B cell (primary cell): ENCODE measurements at regions not wholly inside any gene's neighbourhood (a gene's known extent, or its start where the extent isn't known, plus 50 kb on each side); places are given as distances from the start of the nearest gene placed in this dataset.

Experiments used
- ATAC-seq: fragments of 200-7000 bp; cut with Tn5 transposase; one replicate; pipeline ENCODE4 v1.10.0; 2021; ENCODE audit warnings: low read depth, mild to moderate bottlenecking, moderate number of reproducible peaks, moderate library complexity
- CTCF ChIA-PET: fragments of 350-600 bp; sonication (Branson Sonifier 250); formaldehyde crosslinking; loops from one replicate; lab custom pipeline; 2021; ENCODE audit warnings: antibody characterized with exemption, inconsistent platforms; lab: Charles Lee
- POLR2A ChIA-PET: fragments of 350-600 bp; sonication (Branson Sonifier 250); formaldehyde crosslinking; loops from one replicate; lab custom pipeline; 2021; ENCODE audit warnings: antibody characterized with exemption; lab: Charles Lee
- DNase-seq: peaks from one replicate; pipeline ENCODE4 v3.0.0; 2013
- H2AFZ ChIP-seq: 2 replicates; pipeline ENCODE4 v1.6.1; 2012; ENCODE audit warnings: mild to moderate bottlenecking, low read depth, low read length; ENCODE audit not compliant: insufficient read depth, poor library complexity, severe bottlenecking
- H3K27ac ChIP-seq, 2 donors: 1 replicate in 1 of 2; 2 replicates in 1 of 2; pipeline ENCODE4 v1.5.1; 2012 to 2013; ENCODE audit warnings: low read length in 2 of 2, mild to moderate bottlenecking in 2 of 2, moderate library complexity in 1 of 2
- H3K27me3 ChIP-seq, 4 experiments: fragments of 200-600 bp in 1 of 4; sonication (generic) in 1 of 4; replicated peaks in 1 of 4; 1 replicate in 2 of 4; 2 replicates in 2 of 4; pipeline versions ENCODE4 v1.6.1 to v1.7.0; 2013 to 2016; ENCODE audit warnings: low read length in 3 of 4, mild to moderate bottlenecking in 2 of 4, mixed read lengths in 1 of 4, moderate library complexity in 1 of 4; ENCODE audit not compliant: insufficient read depth in 4 of 4, control insufficient read depth in 3 of 4; ENCODE audit errors: control extremely low read depth in 1 of 4
- H3K36me3 ChIP-seq, 2 experiments: replicated peaks in 1 of 2; 1 replicate in 1 of 2; 2 replicates in 1 of 2; pipeline versions ENCODE4 v1.6.1 to v1.7.1; 2013; ENCODE audit warnings: low read length in 1 of 2; ENCODE audit not compliant: insufficient read depth in 2 of 2, control insufficient read depth in 1 of 2; ENCODE audit errors: control extremely low read depth in 1 of 2, extremely low read depth in 1 of 2
- H3K4me1 ChIP-seq, 2 donors: fragments of 200-600 bp in 1 of 2; sonication (generic) in 1 of 2; 1 replicate in 1 of 2; 2 replicates in 1 of 2; pipeline versions ENCODE4 v1.5.1 to v1.6.1; 2013 to 2017; ENCODE audit warnings: low read length in 2 of 2; ENCODE audit not compliant: control insufficient read depth in 2 of 2, insufficient read depth in 2 of 2
- H3K4me2 ChIP-seq: replicated peaks from 2 replicates; pipeline ENCODE3; 2012; ENCODE audit warnings: mild to moderate bottlenecking, low read depth, low read length; ENCODE audit not compliant: poor library complexity, severe bottlenecking
- H3K4me3 ChIP-seq, 5 experiments: fragments of 200-600 bp in 1 of 5; sonication (generic) in 1 of 5; 1 replicate in 3 of 5; 2 replicates in 2 of 5; pipeline versions ENCODE4 v1.5.1 to v1.7.0; 2011 to 2016; ENCODE audit warnings: low read length in 4 of 5, mild to moderate bottlenecking in 4 of 5, low read depth in 2 of 5, control low read depth in 1 of 5, moderate library complexity in 1 of 5; ENCODE audit not compliant: insufficient read depth in 1 of 5; ENCODE audit errors: control extremely low read depth in 1 of 5, extremely low read depth in 1 of 5
- H3K79me2 ChIP-seq: fragments of 200-600 bp; sonication (generic); one replicate; pipeline ENCODE4 v1.6.0; 2016; ENCODE audit warnings: low read length; ENCODE audit not compliant: control insufficient read depth, insufficient read depth
- H3K9ac ChIP-seq: fragments of 200-600 bp; sonication (generic); 2 replicates; pipeline ENCODE4 v1.6.1; 2017; ENCODE audit warnings: mild to moderate bottlenecking, low read length, moderate library complexity
- H3K9me3 ChIP-seq, 3 donors: one replicate each; pipeline versions ENCODE4 v1.6.1 to v1.7.1; 2013; ENCODE audit warnings: low read length in 2 of 3; ENCODE audit not compliant: control insufficient read depth in 2 of 3, insufficient read depth in 1 of 3; ENCODE audit errors: control extremely low read depth in 1 of 3
- H4K20me1 ChIP-seq: 2 replicates; pipeline ENCODE4 v1.6.0; 2012; ENCODE audit warnings: mild to moderate bottlenecking, low read length; ENCODE audit not compliant: insufficient read depth, control insufficient read depth, poor library complexity, severe bottlenecking
- H3K27ac Mint-ChIP-seq: one replicate; pipeline ENCODE4 v1.8.0; 2021; ENCODE audit warnings: mixed read lengths
- H3K27me3 Mint-ChIP-seq: one replicate; pipeline ENCODE4 v1.8.0; 2021; ENCODE audit warnings: mixed read lengths
- H3K4me1 Mint-ChIP-seq: one replicate; pipeline ENCODE4 v1.8.0; 2021; ENCODE audit warnings: mixed read lengths
- H3K4me3 Mint-ChIP-seq: one replicate; pipeline ENCODE4 v1.8.0; 2021; ENCODE audit warnings: mixed read lengths
- H3K9me3 Mint-ChIP-seq: one replicate; pipeline ENCODE4 v1.8.0; 2022; ENCODE audit warnings: mixed read lengths; ENCODE audit not compliant: insufficient read depth
- EZH2 ChIP-seq: IDR thresholded peaks from 2 replicates; pipeline ENCODE4 v1.6.1; 2012; ENCODE audit warnings: borderline replicate concordance, low read depth, mild to moderate bottlenecking, moderate library complexity, low read length; ENCODE audit not compliant: insufficient read depth, poor library complexity, severe bottlenecking
- WGBS: methylation state at CpG from one replicate; pipeline ENCODE4 v1.1.5; 2013; ENCODE audit warnings: missing lambda C conversion rate; ENCODE audit not compliant: insufficient coverage; 5-methylcytosine and 5-hydroxymethylcytosine counted together
- intact Hi-C: fragments of 100-400 bp; cut with micrococcal nuclease; formaldehyde crosslinking; loops from one replicate; pipeline ENCODE4 v1.10.0; 2022
- TF ChIP-seq, protein P1 (sequence below): fragments of 200-600 bp; IDR thresholded peaks from one replicate; pipeline ENCODE4 v1.8.0; 2022; ENCODE audit warnings: antibody characterized with exemption, mild to moderate bottlenecking

DNA sequence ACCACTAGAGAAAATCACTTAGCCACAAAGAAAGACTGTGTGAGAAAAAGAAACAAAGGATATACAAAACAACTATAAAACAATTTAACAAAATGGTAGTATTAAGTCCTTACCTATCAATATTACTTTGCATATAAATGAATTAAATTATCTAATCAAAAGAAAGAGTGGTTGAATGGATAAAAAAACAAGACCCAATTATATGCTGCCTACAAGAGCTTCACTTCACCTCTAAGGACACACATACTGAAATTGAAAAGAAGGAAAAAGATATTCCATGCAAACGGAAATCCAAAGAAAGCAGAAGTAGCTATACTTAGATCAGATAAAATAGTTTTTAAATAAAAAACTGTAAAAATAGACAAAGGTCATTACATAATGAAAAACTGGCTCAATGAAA, 134.9 kb upstream of the CCDC196 start:
- Histone ChIP-seq H3K27me3 (no peaks in the 10 kb centered on the region), H4K20me1 (no peaks in the 10 kb centered on the region), H3K27ac (no peak overlapping the region), H3K4me2 (no peak overlapping the region), H3K4me1 (no peaks in the 10 kb centered on the region), H2AFZ (no peak overlapping the region), H3K9ac (no peak overlapping the region), H3K9me3 (peaks cover 4 to 9% (median 6%) of the 10 kb centered on the region in 3 donors), H3K4me3 (no peak overlapping the region), H3K36me3 (no peaks in the 10 kb centered on the region), H3K79me2 (no peaks in the 10 kb centered on the region)
- CTCF ChIA-PET: interaction anchor here (2.2 kb wide), 1 partner anchor 9 kb away, joined by 9 read pairs; no protein-coding TSS in a partner anchor
- H3K27me3 Mint-ChIP-seq: no peaks in the 10 kb centered on the region
- POLR2A ChIA-PET: no interaction called here
- peaks cover 14% of the 10 kb centered on the region for H3K9me3 Mint-ChIP-seq
- H3K27ac Mint-ChIP-seq: no peak overlapping the region
- no peak overlapping the region for H3K4me3 Mint-ChIP-seq
- no peak for TF ChIP-seq EZH2
- TF ChIP-seq, protein P1, sequence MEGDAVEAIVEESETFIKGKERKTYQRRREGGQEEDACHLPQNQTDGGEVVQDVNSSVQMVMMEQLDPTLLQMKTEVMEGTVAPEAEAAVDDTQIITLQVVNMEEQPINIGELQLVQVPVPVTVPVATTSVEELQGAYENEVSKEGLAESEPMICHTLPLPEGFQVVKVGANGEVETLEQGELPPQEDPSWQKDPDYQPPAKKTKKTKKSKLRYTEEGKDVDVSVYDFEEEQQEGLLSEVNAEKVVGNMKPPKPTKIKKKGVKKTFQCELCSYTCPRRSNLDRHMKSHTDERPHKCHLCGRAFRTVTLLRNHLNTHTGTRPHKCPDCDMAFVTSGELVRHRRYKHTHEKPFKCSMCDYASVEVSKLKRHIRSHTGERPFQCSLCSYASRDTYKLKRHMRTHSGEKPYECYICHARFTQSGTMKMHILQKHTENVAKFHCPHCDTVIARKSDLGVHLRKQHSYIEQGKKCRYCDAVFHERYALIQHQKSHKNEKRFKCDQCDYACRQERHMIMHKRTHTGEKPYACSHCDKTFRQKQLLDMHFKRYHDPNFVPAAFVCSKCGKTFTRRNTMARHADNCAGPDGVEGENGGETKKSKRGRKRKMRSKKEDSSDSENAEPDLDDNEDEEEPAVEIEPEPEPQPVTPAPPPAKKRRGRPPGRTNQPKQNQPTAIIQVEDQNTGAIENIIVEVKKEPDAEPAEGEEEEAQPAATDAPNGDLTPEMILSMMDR: no peak
- WGBS: no CpG with 5 or more reads among the region's 1 CpG
- no peaks in the 10 kb centered on the region for H3K4me1 Mint-ChIP-seq
- intact Hi-C loops: no loop called here
- no peak for ATAC-seq
- no peak for DNase-seq

DNA sequence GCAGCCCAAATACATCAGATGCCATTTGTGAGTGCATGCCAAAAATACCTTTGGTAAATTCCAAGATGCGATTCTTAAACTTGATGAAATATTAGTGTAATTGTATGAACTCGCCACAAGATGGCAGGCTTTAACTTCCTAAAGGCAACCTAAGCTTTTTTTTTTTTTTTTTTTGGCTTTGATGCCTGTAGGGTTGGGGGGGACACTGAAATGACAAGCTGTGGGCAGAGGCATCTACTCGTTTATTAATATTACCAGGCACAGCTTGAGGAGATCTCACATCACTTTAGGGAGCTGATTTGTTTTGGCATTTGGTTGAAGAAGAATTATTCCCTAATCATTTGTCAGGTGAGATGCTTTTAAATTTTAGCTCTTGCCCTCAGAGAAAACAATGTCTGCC, 126.7 kb upstream of the CCDC196 start:
- no peaks in the 10 kb centered on the region for H3K79me2 ChIP-seq
- Mint-ChIP-seq H3K4me1 (no peaks in the 10 kb centered on the region), H3K9me3 (no peaks in the 10 kb centered on the region), H3K27ac (no peak overlapping the region), H3K27me3 (peaks cover 11% of the 10 kb centered on the region), H3K4me3 (no peak overlapping the region)
- DNase-seq (peak; percentile 68), ATAC-seq (peak; percentile 36)
- intact Hi-C loops: no loop called here
- ChIA-PET POLR2A (interaction anchor here (0.6 kb wide), 1 partner anchor 948 kb away, joined by 3 read pairs; no protein-coding TSS in a partner anchor), CTCF (interaction anchor here (0.5 to 3.6 kb wide), 40 partner anchors 9 to 1821 kb away, joined by 3 to 31 read pairs (median 3); partner anchors contain the start of genes ATP6V1D and EIF2S1)
- no peak overlapping the region for H2AFZ ChIP-seq
- H3K36me3 ChIP-seq: no peaks in the 10 kb centered on the region
- no peaks in the 10 kb centered on the region for H4K20me1 ChIP-seq
- H3K9ac ChIP-seq: no peak overlapping the region
- H3K9me3 ChIP-seq: no peaks in the 10 kb centered on the region
- H3K4me3 ChIP-seq: no peak overlapping the region
- TF ChIP-seq, protein P1: peak; percentile 79
- no peak for TF ChIP-seq EZH2
- no peak overlapping the region for H3K4me2 ChIP-seq
- no peaks in the 10 kb centered on the region for H3K4me1 ChIP-seq
- peaks cover 0 to 5% (median 3%) of the 10 kb centered on the region in 4 experiments for H3K27me3 ChIP-seq
- H3K27ac ChIP-seq: no peak overlapping the region
- no CpG with 5 or more reads among the region's 3 CpGs for WGBS
